HepG2 (cell line): ENCODE measurements at regions not wholly inside any gene's neighbourhood (a gene's known extent, or its start where the extent isn't known, plus 50 kb on each side); places are given as distances from the start of the nearest gene placed in this dataset.
A peak's percentile ranks its signal among the peaks of the same experiment; 100 is the strongest.

Experiments
- ATAC-seq: fragments of 200-7000 bp; cut with Tn5 transposase; 3 replicates; pipeline ENCODE4 v1.9.1; 2020; ENCODE audit warnings: mild to moderate bottlenecking, moderate library complexity
- BruUV-seq: library from RNA; stranded (reverse); fragments of 400-500 nt; replicated peaks from 2 replicates; lab custom pipeline; 2021; lab: Mats Ljungman, UMichigan
- CTCF ChIA-PET: fragments of 300-600 bp; formaldehyde crosslinking; extraction: SDS; loops from one replicate; lab custom pipeline; 2021; ENCODE audit warnings: low total read pairs, inconsistent platforms, low intra/inter-chr PET ratio; lab: Yijun Ruan, JAX
- POLR2A ChIA-PET: fragments of 350-600 bp; sonication (Branson Sonifier 250); formaldehyde crosslinking; loops from one replicate; lab custom pipeline; 2020; ENCODE audit warnings: antibody characterized with exemption, inconsistent platforms; lab: Yijun Ruan, JAX
- DNase-seq: peaks from one replicate; pipeline ENCODE4 v3.0.0-alpha.2; 2015; ENCODE audit warnings: low spot score
- FAIRE-seq: peaks from 3 replicates; lab custom pipeline; 2011; peaks lifted over from hg19 to GRCh38; lab: Jason Lieb, UNC
- H2AFZ ChIP-seq: one replicate; pipeline ENCODE4 v1.6.1; 2011; ENCODE audit warnings: low read length, inconsistent platforms
- H3K27ac ChIP-seq: fragments of 300-600 bp; 3 replicates; pipeline ENCODE4 v1.8.0; 2011; ENCODE audit warnings: mixed run types, mild to moderate bottlenecking, mixed read lengths, low read length, inconsistent platforms; ENCODE audit not compliant: insufficient read depth; ENCODE audit errors: extremely low read length
- H3K27me3 ChIP-seq, 2 experiments: fragments of 200-600 bp in 1 of 2; 2 replicates in 1 of 2; 3 replicates in 1 of 2; pipeline versions ENCODE4 v1.6.0 to v1.8.0; 2011; ENCODE audit warnings: low read length in 2 of 2, mild to moderate bottlenecking in 2 of 2, moderate library complexity in 2 of 2, inconsistent platforms in 1 of 2; ENCODE audit not compliant: insufficient read depth in 2 of 2, control insufficient read depth in 1 of 2
- H3K36me3 ChIP-seq, 2 experiments: fragments of 200-600 bp in 1 of 2; replicated peaks in 1 of 2; 2 replicates in 1 of 2; 3 replicates in 1 of 2; pipeline versions ENCODE4 v1.5.1 to v1.8.0; 2011; ENCODE audit warnings: low read length in 2 of 2, inconsistent platforms in 1 of 2; ENCODE audit not compliant: insufficient read depth in 2 of 2, control insufficient read depth in 1 of 2
- H3K4me1 ChIP-seq: 2 replicates; pipeline ENCODE4 v1.5.1; 2012; ENCODE audit warnings: low read length, inconsistent platforms; ENCODE audit not compliant: insufficient read depth
- H3K4me2 ChIP-seq: 2 replicates; pipeline ENCODE4 v1.6.0; 2011; ENCODE audit warnings: low read depth, low read length, inconsistent platforms
- H3K4me3 ChIP-seq, 3 experiments: fragments of 200-600 bp in 1 of 3; sonication (generic), shearing (Covaris generic) in 1 of 3; replicated peaks in 1 of 3; 2 replicates each; pipeline ENCODE4 v1.5.1; 2011 to 2016; ENCODE audit warnings: low read length in 3 of 3, inconsistent platforms in 2 of 3, low read depth in 2 of 3, mild to moderate bottlenecking in 2 of 3, control low read depth in 1 of 3, mixed read lengths in 1 of 3; ENCODE audit not compliant: insufficient read depth in 1 of 3
- H3K79me2 ChIP-seq: one replicate; pipeline ENCODE4 v1.6.1; 2011; ENCODE audit warnings: low read length, inconsistent platforms; ENCODE audit not compliant: insufficient read depth
- H3K9ac ChIP-seq: 2 replicates; pipeline ENCODE4 v1.6.0; 2011; ENCODE audit warnings: mild to moderate bottlenecking, low read depth, low read length, inconsistent platforms; ENCODE audit not compliant: insufficient read depth
- H3K9me3 ChIP-seq: 2 replicates; pipeline ENCODE4 v1.5.1; 2012; ENCODE audit warnings: mild to moderate bottlenecking, low read length
- H4K20me1 ChIP-seq: 2 replicates; pipeline ENCODE4 v1.6.0; 2011; ENCODE audit warnings: inconsistent platforms, mild to moderate bottlenecking, low read length, moderate library complexity; ENCODE audit not compliant: insufficient read depth
- ZNF615 ChIP-seq: sonication (generic); formaldehyde crosslinking; IDR thresholded peaks from 2 replicates; pipeline ENCODE4 v1.5.0; 2020; ENCODE audit warnings: mild to moderate bottlenecking, missing genetic modification reagents, borderline replicate concordance
- ZNF746 ChIP-seq: sonication (generic); formaldehyde crosslinking; IDR thresholded peaks from 2 replicates; pipeline ENCODE4 v1.8.0; 2022; ENCODE audit warnings: mild to moderate bottlenecking, missing genetic modification reagents
- WGBS: methylation state at CpG from one replicate; pipeline ENCODE4 v1.1.6; 2017; ENCODE audit warnings: low lambda C conversion rate; 5-methylcytosine and 5-hydroxymethylcytosine counted together
- in situ Hi-C: cut with HindIII; loops from 2 replicates; pipeline ENCODE4 v1.10.0; 2017; ENCODE audit warnings: low pct_unique_long_range_greater_than_20kb; ENCODE audit not compliant: extremely low pct_ligation_motif_present
- intact Hi-C: fragments of 100-400 bp; cut with micrococcal nuclease; formaldehyde crosslinking; loops from one replicate; pipeline ENCODE4 v1.10.0; 2022; ENCODE audit not compliant: unreplicated experiment
- TF ChIP-seq, protein P1 (sequence below): sonication (generic); formaldehyde crosslinking; IDR thresholded peaks from one replicate; pipeline ENCODE4 v1.5.1; 2020; ENCODE audit warnings: mild to moderate bottlenecking, missing genetic modification reagents; ENCODE audit errors: not compliant biosample characterization
- TF ChIP-seq, protein P2 (sequence below): sonication (generic); formaldehyde crosslinking; IDR thresholded peaks from 2 replicates; pipeline ENCODE4 v1.4.0; 2020; ENCODE audit warnings: missing genetic modification reagents

DNA sequence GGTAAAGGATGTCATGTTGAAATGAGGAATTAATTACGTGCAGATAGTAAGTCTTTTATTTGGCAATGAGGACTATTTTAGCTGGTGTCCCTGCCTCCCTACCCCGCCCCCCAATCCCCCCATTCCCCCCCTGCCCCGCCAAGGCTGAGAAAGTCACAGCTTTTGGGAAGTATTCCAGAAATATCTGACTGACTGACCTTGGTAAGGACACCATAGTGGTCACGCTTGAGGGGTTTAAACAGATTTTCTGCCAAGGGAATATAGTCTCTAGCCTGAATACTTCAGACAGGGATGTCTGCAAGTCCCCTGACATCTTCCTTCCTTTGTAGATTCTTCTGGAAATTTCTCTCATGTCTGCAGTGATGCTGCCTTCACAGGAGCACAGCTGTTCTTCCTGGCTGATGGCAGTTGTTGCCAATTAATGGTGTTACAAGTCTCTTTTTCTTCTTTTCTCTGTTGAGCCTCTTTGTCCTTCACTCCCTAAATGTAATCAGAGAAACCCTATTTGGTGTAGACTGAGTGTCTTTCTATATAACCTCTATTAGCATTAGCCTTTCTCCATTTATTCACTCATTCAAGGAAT, 53.7 kb upstream of the MGAT5 start (continued):
- TF ChIP-seq, protein P1, sequence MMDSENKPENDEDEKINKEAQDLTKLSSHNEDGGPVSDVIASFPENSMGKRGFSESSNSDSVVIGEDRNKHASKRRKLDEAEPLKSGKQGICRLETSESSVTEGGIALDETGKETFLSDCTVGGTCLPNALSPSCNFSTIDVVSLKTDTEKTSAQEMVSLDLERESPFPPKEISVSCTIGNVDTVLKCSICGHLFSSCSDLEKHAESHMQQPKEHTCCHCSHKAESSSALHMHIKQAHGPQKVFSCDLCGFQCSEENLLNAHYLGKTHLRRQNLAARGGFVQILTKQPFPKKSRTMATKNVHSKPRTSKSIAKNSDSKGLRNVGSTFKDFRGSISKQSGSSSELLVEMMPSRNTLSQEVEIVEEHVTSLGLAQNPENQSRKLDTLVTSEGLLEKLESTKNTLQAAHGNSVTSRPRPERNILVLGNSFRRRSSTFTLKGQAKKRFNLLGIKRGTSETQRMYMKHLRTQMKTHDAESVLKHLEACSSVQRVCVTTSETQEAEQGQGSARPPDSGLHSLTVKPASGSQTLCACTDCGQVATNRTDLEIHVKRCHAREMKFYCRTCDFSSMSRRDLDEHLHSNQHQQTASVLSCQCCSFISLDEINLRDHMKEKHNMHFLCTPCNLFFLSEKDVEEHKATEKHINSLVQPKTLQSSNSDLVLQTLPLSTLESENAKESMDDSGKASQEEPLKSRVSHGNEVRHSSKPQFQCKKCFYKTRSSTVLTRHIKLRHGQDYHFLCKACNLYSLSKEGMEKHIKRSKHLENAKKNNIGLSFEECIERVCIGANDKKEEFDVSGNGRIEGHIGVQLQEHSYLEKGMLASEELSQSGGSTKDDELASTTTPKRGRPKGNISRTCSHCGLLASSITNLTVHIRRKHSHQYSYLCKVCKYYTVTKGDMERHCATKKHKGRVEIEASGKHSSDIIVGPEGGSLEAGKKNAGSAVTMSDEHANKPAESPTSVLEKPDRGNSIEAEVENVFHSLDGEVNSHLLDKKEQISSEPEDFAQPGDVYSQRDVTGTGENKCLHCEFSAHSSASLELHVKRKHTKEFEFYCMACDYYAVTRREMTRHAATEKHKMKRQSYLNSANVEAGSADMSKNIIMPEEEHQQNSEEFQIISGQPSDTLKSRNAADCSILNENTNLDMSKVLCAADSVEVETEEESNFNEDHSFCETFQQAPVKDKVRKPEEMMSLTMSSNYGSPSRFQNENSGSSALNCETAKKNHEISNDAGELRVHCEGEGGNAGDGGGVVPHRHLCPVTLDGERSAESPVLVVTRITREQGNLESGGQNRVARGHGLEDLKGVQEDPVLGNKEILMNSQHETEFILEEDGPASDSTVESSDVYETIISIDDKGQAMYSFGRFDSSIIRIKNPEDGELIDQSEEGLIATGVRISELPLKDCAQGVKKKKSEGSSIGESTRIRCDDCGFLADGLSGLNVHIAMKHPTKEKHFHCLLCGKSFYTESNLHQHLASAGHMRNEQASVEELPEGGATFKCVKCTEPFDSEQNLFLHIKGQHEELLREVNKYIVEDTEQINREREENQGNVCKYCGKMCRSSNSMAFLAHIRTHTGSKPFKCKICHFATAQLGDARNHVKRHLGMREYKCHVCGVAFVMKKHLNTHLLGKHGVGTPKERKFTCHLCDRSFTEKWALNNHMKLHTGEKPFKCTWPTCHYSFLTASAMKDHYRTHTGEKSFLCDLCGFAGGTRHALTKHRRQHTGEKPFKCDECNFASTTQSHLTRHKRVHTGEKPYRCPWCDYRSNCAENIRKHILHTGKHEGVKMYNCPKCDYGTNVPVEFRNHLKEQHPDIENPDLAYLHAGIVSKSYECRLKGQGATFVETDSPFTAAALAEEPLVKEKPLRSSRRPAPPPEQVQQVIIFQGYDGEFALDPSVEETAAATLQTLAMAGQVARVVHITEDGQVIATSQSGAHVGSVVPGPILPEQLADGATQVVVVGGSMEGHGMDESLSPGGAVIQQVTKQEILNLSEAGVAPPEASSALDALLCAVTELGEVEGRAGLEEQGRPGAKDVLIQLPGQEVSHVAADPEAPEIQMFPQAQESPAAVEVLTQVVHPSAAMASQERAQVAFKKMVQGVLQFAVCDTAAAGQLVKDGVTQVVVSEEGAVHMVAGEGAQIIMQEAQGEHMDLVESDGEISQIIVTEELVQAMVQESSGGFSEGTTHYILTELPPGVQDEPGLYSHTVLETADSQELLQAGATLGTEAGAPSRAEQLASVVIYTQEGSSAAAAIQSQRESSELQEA = no peak
- TF ChIP-seq ZNF615 = no peak

DNA sequence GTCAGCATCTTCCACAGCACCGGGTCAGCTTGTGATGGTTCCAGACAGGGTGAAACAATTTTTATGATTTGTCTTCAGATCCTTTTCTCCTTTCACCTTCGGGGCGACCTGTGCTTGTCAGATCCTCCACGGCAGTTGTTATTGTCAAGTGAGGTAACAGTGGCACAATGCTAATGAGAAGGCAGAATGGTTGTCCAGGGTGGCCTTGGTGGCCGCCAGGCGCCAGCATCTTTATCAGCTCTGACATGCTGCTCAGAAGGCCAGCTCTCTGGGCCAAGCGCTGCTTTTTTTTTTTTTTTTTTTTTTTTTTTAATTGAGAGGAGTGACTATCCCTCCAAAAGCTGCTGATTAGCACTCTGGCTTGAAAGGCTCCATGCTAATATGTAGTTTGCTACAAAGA, 52.3 kb upstream of the MGAT5 start:
- no peak overlapping the region for H3K4me2 ChIP-seq
- 93% methylated on average over 7 of the region's 7 CpGs for WGBS
- 0 out of 2 replicates have a peak, but pooled peaks cover 7% of the 10 kb centered on the region for H4K20me1 ChIP-seq
- H3K36me3 ChIP-seq = no peaks in the 10 kb centered on the region
- no peak for ATAC-seq
- ChIA-PET CTCF (no interaction called here), POLR2A (no interaction called here)
- TF ChIP-seq, protein P2, sequence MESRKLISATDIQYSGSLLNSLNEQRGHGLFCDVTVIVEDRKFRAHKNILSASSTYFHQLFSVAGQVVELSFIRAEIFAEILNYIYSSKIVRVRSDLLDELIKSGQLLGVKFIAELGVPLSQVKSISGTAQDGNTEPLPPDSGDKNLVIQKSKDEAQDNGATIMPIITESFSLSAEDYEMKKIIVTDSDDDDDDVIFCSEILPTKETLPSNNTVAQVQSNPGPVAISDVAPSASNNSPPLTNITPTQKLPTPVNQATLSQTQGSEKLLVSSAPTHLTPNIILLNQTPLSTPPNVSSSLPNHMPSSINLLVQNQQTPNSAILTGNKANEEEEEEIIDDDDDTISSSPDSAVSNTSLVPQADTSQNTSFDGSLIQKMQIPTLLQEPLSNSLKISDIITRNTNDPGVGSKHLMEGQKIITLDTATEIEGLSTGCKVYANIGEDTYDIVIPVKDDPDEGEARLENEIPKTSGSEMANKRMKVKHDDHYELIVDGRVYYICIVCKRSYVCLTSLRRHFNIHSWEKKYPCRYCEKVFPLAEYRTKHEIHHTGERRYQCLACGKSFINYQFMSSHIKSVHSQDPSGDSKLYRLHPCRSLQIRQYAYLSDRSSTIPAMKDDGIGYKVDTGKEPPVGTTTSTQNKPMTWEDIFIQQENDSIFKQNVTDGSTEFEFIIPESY = peak; percentile 77; the same call in 1 of the 2 replicates
- TF ChIP-seq ZNF746 = no peak
- in situ Hi-C loops (loop anchor here (25.0 kb wide), 1 partner anchor 314 kb away; no protein-coding TSS in a partner anchor), intact Hi-C loops (no loop called here)
- no peaks in the 10 kb centered on the region for H3K27me3 ChIP-seq
- no TSS peak for BruUV-seq
- no peak overlapping the region for H3K4me3 ChIP-seq
- no peak overlapping the region for H2AFZ ChIP-seq
- peaks cover 34% of the 10 kb centered on the region for H3K4me1 ChIP-seq
- H3K79me2 ChIP-seq = peaks cover 35% of the 10 kb centered on the region
- no peak for FAIRE-seq
- no peak overlapping the region for H3K27ac ChIP-seq
- DNase-seq = no peak
- no peak overlapping the region for H3K9ac ChIP-seq
- no peaks in the 10 kb centered on the region for H3K9me3 ChIP-seq
